Urinary bladder (tissue), 3 donors: ENCODE measurements at regions not wholly inside any gene's neighbourhood (a gene's known extent, or its start where the extent isn't known, plus 50 kb on each side); places are given as distances from the start of the nearest gene placed in this dataset.

Experiments used
- DNase-seq: peaks from one replicate; pipeline ENCODE4 v3.0.0-alpha.2; 2015; ENCODE audit errors: extremely low spot score
- H3K27ac ChIP-seq: one replicate; pipeline ENCODE4 v1.5.1; 2013; ENCODE audit warnings: low read depth, mild to moderate bottlenecking, moderate library complexity
- H3K36me3 ChIP-seq: one replicate; pipeline ENCODE4 v1.6.1; 2013; ENCODE audit warnings: mild to moderate bottlenecking, moderate library complexity; ENCODE audit not compliant: insufficient read depth
- H3K4me1 ChIP-seq: one replicate; pipeline ENCODE4 v1.6.1; 2013; ENCODE audit warnings: mild to moderate bottlenecking, moderate library complexity; ENCODE audit not compliant: insufficient read depth
- H3K4me3 ChIP-seq: one replicate; pipeline ENCODE4 v1.5.1; 2013; ENCODE audit warnings: low read depth, low read length
- WGBS: extraction: QIAGEN DNeasy Blood & Tissue Kit; methylation state at CpG from one replicate; pipeline ENCODE4 v1.1.7; 2013; 5-methylcytosine and 5-hydroxymethylcytosine counted together
- donor health status: healthy with polysubstance abuse.
- donor health status: healthy.

DNA sequence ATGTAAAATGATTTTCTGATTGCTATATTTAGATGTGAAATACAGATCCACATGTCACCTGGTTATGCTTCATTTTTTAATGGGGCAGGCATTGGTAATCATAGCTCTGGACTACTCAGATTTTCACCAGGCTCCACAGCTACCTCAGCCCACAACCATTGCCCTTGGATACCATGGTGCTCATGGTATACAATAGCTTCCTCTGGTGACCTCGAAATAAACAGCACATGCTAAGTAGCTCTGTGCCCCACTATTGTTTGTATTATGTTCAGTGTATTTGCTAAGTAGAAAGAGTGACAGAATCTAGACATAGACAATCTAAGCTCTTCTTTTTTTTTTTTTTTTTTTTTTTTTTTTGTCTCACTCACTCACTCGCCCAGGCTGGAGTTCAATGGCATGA lies 274.4 kb upstream of the USP15 start:
- DNase-seq, result no peak
- WGBS, result 88% methylated on average over 2 of the region's 2 CpGs
- no peak overlapping the region for H3K4me3 ChIP-seq
- no peaks in the 10 kb centered on the region for H3K36me3 ChIP-seq
- H3K27ac ChIP-seq, result no peak overlapping the region
- no peaks in the 10 kb centered on the region for H3K4me1 ChIP-seq

DNA sequence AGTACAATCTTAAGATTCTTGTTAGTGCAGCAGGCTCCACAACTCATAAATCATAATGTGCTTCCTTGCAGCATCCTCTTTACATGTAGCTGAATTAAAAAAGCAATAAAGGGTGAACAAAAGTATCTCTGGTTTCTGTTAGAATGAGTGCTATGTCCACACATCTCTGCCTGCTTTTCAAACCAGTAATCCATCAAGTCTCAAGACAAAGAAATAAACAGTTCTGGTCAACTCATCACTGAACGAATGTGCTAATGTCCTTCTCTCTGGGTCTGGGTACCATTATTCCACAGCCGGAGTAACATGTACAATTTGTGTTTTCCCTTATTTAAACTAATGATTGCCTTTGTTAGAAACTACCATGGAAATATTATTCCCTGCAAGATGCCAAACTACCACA lies 273.0 kb upstream of the USP15 start:
- no peaks in the 10 kb centered on the region for H3K36me3 ChIP-seq
- H3K27ac ChIP-seq, result no peak overlapping the region
- WGBS, result 74% methylated on average over 2 of the region's 2 CpGs
- H3K4me1 ChIP-seq, result no peaks in the 10 kb centered on the region
- no peak for DNase-seq
- H3K4me3 ChIP-seq, result no peak overlapping the region

DNA sequence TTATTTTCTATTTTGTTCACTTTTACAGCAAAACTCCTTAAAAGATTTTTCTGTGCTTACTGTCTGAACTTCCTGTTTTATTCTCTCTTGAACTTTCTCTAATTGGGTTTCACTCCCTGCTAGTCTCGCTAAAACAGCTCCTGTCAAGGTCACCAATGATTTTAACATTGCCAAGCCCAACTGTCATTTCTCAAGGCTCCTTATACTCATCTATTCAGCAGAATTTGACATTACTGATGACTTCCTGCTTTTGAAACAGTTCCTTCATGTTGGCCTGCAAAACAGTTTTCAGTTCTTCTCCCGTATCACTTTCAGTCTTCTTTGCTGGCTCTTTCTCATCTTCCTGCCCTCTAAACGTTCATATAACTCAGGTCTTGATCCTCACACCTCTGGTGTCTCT lies 268.5 kb upstream of the USP15 start:
- Histone ChIP-seq H3K4me3 (no peak overlapping the region), H3K4me1 (no peaks in the 10 kb centered on the region), H3K36me3 (no peaks in the 10 kb centered on the region), H3K27ac (no peak overlapping the region)
- DNase-seq, result no peak
- 33% methylated on average over 3 of the region's 3 CpGs for WGBS

DNA sequence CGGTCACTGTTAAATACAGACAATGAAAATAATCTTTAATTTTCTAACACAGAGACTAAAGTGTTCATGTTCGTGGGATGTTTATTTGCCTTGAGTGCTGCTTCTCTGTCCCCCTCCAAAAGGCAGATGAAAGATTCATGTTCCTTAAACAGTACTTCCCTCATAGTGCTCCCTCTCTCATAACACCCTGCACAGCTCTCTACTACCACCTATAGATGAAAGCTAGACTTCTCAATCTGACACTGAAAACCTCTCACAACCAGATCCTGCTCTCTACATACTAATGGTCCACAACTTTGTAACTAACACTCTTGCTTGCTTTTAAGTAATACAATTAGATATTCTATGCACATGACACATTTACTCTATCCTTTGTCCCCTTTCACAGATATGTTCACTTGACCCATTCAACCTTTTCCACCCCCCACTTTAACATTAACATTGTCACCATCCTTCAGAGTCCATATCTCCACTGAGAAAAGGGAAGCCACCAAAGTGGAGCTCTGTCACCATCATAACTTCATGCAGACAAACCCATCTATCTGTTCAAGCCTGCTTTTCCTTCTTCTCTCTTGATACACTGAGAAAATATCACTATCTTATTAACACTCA lies 266.4 kb upstream of the USP15 start:
- DNase-seq, result no peak
- 53% methylated on average over 2 of the region's 2 CpGs for WGBS
- H3K27ac ChIP-seq, result no peak overlapping the region
- no peak overlapping the region for H3K4me3 ChIP-seq
- no peaks in the 10 kb centered on the region for H3K4me1 ChIP-seq
- no peaks in the 10 kb centered on the region for H3K36me3 ChIP-seq

DNA sequence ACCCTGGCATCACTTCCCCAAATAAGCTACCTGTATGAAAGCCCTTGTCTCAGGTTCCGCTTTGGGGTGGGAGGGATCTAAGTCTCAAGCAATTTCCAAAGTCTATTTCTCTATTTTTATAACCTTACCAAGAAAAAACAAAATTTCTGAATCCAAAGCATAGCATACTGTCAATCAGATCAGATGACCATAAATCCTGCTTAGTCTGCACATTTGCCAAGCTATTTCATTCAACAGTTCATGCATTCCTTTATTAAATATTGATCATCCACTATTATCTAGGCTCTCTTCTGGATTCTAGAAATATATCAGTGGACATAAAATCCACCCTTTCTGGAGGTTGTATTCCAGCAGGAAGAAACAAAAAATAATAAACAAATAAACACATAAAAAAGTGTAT lies 263.5 kb upstream of the USP15 start:
- no peak for DNase-seq
- Histone ChIP-seq H3K4me3 (no peak overlapping the region), H3K4me1 (no peaks in the 10 kb centered on the region), H3K27ac (no peak overlapping the region), H3K36me3 (no peaks in the 10 kb centered on the region)
- 96% methylated on average over 1 of the region's 1 CpG for WGBS

DNA sequence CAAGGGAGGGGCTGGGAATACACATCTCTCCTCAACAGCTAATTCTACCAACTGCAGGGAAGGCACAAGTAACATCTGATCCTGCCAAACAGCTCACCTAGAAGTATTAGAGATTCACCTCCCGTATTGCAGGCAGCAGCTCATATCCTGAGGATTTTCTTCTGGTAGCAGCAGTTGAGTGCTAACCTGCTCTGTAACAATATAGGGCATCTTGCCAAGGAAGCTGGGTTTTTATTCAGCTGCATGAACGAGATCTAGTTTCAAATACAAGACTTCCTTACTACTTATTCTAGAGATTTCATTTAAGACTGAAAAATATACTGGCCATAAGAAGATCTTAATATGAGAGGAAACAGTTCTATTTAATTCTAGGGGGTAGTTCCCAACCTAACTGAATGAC lies 261.4 kb upstream of the USP15 start:
- DNase-seq, result no peak
- H3K27ac ChIP-seq, result no peak overlapping the region
- WGBS, result 41% methylated on average over 2 of the region's 2 CpGs

DNA sequence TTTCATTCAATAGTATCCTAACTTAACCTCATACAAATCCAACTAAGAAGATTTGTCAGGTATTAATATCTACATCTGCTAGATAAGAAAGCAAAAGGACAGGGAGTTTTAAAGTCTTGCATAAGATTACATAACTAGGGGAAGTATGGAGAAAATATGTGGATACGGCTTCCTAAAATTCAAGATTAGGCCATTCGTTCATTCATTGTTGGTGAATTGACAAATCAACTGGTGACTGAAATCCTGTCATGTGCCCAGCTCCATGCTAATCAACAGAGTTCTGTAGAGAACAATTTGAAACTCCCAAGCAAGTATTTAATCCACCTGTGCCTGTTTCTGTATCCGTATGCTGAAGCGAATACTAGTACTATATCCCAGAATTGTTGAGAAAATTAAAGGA lies 260.9 kb upstream of the USP15 start:
- H3K4me1 ChIP-seq, result no peaks in the 10 kb centered on the region
- WGBS, result 80% methylated on average over 4 of the region's 4 CpGs
- no peak overlapping the region for H3K4me3 ChIP-seq
- no peak overlapping the region for H3K27ac ChIP-seq
- no peak for DNase-seq
- no peaks in the 10 kb centered on the region for H3K36me3 ChIP-seq

More for the DNA sequence above, 261.4 kb upstream of the USP15 start:
- Histone ChIP-seq H3K4me3 (no peak overlapping the region), H3K4me1 (no peaks in the 10 kb centered on the region), H3K36me3 (no peaks in the 10 kb centered on the region)

DNA sequence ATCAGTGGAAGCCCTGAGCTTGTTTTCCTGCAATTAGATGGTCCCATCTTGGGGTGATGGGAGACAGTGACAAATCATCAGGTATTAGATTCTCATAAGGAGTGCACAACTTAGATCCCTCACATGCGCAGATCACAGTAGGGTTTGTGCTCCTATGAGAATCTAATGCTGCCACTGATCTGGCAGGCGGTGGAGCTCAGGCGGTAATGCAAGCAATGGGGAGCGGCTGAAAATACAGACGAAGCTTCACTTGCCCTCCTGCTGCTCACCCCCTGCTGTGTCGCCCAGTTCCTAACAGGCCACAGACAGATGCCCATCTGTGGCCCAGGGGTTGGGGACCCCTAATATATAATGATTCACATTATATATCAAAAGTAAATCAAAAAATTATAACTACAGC lies 258.8 kb upstream of the USP15 start:
- 96% methylated on average over 6 of the region's 6 CpGs for WGBS
- H3K36me3 ChIP-seq, result no peaks in the 10 kb centered on the region
- H3K27ac ChIP-seq, result no peak overlapping the region
- DNase-seq, result no peak
- H3K4me3 ChIP-seq, result no peak overlapping the region
- no peaks in the 10 kb centered on the region for H3K4me1 ChIP-seq

DNA sequence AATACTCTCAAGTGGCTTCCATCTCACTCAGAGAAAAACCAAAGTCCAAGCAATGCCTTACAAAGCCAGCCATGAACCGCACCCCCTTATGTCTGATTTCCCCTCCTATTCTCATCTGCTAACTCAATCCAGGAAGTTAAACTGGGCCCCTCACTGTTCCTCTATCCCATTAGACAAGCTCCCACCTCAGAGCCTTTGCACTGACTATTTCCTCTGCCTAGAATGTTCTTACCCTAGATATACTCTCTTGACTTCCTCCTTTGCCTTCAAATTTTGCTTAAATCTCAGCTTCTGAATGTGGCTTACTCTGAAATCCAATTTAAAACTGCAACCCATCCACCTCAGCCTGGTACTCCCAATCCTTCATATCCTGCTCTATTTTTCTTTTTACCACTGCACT lies 257.0 kb upstream of the USP15 start:
- no peak for DNase-seq
- Histone ChIP-seq H3K27ac (no peak overlapping the region), H3K4me1 (no peaks in the 10 kb centered on the region), H3K36me3 (no peaks in the 10 kb centered on the region), H3K4me3 (no peak overlapping the region)
- 84% methylated on average over 1 of the region's 1 CpG for WGBS

DNA sequence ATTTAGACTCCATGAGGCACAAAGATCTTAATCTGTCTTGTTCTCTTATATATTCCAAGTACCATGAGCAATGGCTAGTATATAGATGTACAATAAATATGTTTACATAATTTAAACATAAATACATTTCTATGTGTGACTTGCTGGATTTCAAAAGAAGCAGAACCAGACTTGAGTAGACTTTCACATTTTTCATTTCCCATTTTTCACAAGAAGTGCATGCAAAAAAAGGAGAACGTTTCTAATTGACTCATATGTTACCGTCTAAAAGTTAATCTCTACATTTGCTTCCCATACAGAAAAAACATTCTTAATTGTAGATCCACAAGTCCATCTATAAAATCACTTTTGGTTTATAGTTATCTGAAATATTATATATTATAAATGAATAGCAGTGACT lies 256.5 kb upstream of the USP15 start:
- 89% methylated on average over 2 of the region's 2 CpGs for WGBS
- Histone ChIP-seq H3K27ac (no peak overlapping the region), H3K4me1 (no peaks in the 10 kb centered on the region), H3K36me3 (no peaks in the 10 kb centered on the region), H3K4me3 (no peak overlapping the region)
- no peak for DNase-seq

DNA sequence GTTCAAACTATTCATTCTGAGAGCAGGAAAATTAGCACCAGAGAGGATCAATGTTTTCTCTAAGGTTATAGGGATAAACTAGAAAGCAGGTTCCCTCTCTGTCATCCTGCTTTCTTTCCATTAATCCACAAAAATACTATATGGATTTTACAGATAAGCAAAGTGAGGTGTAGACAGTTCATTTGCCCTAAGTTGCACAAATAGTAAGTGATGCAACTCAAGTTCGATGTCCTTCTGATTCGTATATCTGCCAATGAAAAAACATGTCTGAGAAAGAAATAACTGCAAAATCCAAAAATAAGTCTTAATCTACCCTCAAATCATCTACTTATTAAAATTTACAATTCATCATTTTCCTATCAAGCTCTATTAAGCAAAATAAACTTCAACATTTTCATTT lies 254.6 kb upstream of the USP15 start:
- Histone ChIP-seq H3K36me3 (no peaks in the 10 kb centered on the region), H3K4me3 (no peak overlapping the region), H3K4me1 (no peaks in the 10 kb centered on the region), H3K27ac (no peak overlapping the region)
- no peak for DNase-seq
- 80% methylated on average over 2 of the region's 2 CpGs for WGBS

DNA sequence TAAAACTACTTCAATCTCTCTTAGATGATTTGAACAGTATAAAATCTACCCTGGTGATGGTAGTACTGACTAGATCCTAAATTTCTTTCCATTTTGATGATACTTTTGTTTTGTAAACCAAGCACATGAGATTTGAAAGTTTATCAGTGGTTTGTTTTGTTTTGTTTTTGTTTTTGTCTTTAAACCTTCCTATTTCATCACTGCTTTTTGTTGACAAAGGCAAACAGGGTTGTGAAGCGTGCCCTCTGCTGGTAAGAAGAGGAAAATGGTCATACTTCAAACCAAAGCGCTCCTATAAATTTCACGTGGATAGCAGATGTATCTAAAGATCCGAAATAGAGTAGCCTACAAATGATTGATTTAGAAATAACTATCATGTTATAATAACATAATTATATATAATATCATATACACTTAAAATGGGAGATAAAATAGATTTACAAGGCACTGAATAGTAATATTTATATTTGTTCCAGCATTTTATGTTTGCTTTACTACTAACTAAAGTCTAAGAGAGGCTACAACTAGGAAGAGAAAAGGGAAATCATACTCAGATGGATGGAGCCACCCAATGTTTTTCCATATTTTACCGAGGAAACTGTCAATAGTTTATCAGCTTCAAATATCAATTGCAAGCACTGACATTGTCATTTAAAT lies 254.0 kb upstream of the USP15 start:
- Histone ChIP-seq H3K27ac (no peak overlapping the region), H3K36me3 (no peaks in the 10 kb centered on the region), H3K4me1 (no peaks in the 10 kb centered on the region), H3K4me3 (no peak overlapping the region)
- WGBS, result 39% methylated on average over 5 of the region's 5 CpGs
- no peak for DNase-seq

DNA sequence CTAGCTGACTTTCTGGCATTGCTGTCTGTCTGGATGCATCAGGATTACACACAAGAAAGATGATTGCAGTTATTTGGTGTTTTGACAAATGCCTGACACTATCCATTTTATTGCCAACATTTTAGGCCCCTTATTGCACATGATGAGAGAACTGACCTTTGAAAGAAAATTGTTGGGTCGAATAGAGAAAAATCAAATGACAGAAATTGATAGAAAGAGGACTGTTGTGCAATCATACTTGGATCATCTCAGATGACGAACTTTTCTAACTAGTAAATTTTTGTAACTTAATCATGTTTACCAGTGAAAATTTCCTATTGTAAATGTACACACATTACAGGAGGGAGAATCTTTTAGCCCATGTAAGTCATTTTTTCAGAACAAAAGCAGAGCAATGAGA lies 251.5 kb upstream of the USP15 start:
- Histone ChIP-seq H3K4me3 (no peak overlapping the region), H3K27ac (no peak overlapping the region), H3K4me1 (no peaks in the 10 kb centered on the region), H3K36me3 (no peaks in the 10 kb centered on the region)
- DNase-seq, result no peak
- WGBS, result 78% methylated on average over 2 of the region's 2 CpGs

DNA sequence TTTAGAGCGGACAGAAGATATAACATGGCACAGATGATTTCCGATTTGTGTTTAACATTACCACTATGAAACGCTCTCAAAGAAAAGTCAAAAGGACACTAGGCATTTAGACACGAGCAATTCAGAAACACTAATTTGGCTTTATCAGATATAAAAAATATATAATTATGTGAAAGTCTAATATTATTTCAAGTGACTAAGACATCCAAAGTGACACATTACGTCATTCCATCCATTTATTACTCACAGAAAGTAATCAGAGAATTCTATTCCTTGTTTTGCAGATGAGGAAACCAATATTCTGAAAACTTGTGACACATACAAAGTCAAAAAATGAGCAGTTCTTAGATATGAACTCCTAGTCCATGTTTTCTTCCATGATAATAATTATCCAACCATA lies 250.8 kb upstream of the USP15 start:
- no peaks in the 10 kb centered on the region for H3K36me3 ChIP-seq
- no peak overlapping the region for H3K4me3 ChIP-seq
- WGBS, result 95% methylated on average over 5 of the region's 5 CpGs
- no peaks in the 10 kb centered on the region for H3K4me1 ChIP-seq
- no peak overlapping the region for H3K27ac ChIP-seq
- DNase-seq, result no peak
